ENCODE measurements at regions not wholly inside any gene's neighbourhood (a gene's known extent, or its start where the extent isn't known, plus 50 kb on each side); places are given as distances from the start of the nearest gene placed in this dataset.
"Not testable (repeated sequence)": the region's sequence is repeated elsewhere in the genome, so short reads cannot be mapped to it uniquely, and the experiment has no call there.

DNA sequence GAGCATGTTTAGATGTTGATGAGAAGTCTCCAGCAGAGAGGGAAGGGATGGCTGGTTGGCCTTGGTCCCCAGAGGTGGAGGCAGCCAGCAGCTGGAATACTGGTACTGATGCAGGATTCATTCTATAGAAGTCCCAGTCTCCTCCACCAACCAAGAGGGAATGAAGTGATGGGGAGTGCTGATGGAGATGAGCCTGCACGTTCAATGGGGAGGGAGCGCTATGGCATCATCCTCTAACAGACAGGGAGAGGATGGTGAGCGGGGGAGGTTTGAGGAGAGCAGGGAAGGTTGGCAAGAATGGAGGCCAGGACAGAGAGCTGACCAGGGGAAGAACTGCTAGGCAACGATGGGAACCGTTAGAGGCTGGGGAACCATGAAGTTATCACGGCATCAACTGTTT is 159.8 kb upstream of the MVB12B start:
- DNase-seq = no peak

DNA sequence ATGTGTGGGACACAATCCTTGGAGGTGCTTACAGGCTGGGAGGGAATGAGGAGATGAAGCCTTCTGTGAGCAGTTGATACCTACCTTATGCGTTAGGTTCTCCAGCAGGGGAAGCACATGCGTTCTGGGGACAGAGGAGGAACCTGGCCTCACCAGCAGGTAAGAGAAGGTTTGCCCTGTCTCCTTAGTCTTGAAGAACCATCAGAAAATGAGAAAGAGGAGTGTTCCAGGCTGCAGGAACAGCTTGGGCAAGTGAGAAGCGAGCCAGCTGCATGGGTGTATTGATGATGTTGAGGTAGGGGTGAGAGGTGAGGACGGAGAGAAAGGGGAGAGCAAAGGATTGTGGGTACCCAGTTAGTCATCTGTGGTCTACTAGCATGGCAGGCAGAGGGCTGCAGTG is 156.9 kb upstream of the MVB12B start:
- no peak for DNase-seq

DNA sequence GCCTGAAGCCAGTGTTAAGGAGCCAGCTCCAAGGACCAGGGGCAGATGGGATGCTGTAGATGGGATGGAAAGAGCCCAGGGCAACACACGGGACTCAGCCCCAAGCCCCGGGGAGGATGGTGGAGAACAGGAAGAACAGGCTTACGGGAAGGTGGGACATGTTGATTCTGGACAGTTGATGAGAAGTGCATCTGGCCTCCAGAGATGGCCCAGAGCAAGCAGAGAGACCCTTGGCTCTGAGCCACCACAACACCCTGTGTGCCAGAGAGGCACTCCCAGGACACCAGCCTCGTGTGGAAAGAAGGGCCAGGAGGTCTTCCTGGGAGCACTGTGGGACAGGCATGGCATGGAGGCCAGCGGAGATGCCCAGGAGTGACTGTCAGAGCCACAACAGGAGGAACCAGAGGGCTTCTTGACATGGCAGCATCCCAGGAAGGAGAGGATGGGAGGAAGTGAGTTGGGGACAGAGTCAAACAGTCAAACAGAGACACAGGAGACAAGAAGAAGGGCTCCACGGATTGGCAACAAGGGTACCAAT is 156.3 kb upstream of the MVB12B start:
- DNase-seq = no peak

DNA sequence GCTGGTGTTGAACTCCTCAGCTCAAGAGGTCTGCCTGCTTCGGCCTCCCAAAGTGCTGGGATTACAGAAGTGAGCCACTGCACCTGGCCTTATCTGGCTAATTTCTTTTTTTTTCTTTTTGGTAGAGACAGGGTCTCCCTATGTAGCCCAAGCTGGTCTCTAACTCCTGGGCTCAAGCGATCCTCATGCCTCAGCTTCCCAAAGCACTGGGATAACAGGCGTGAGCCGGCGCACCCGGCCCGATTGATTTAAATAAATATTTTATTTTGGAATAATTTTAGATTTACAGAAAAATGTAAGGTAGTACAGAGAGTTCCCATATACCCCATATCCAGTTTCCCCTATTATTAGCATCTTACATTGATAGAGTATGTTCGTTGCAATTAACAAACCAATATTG is 155.0 kb upstream of the MVB12B start:
- no peak for DNase-seq

DNA sequence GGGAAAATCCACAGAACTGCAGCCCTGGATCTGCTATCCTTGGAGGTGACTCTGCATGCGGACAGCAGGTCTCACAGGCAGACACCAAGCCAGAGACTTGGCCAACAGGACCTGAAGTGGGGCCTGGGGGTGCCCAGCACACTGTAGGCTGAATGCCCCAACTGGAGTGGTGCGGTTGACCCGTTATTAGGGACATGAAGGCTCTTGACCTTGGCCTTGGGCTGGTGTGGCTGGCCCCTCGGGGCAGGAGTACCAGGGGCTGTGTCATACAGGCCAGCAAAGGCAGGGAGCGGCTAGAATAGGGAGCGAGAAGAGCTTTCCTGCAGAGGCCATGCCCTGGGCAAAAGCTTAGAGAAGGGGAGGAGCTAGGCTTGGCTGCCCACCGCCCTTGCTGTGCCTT is 153.2 kb upstream of the MVB12B start:
- no peak for DNase-seq

DNA sequence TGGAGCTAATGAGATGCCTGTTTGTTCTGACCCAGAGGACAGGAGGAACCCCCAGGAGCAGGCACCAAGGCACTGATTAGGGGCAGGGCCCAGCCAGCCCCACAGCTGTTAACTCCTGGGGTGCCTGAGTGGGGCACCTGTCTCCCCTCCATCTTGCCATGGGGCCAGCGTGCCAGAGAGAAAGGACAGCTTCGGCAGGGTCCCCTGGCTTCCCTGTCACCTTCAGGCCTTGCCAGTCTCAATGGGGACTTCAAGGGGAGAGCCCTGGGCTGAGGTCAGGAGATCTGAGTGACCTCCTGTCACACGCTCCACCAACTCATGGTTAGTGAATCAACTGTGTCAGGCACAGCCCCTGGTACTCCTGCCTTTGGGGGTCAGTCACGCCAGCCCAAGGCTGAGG is 152.7 kb upstream of the MVB12B start:
- DNase-seq = no peak

DNA sequence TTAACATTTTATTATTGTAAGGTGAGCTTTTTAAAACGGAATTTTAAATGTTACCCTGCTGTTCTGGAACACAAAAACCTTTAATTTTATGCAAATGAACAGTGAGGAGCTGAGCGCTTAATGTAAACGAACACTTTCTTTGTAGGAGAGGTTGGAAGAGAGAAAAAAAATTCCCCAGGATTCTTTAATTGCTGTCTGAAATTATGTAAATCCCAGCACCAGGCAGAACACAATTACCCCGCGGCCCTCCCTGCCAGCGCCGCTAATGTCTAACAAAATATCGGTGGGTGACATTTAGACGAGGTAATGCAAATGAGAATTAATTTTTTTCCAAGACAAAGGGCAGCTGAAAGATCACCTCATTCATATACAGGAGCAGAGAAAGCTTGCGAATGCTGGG is 143.4 kb upstream of the MVB12B start:
- DNase-seq = no peak

DNA sequence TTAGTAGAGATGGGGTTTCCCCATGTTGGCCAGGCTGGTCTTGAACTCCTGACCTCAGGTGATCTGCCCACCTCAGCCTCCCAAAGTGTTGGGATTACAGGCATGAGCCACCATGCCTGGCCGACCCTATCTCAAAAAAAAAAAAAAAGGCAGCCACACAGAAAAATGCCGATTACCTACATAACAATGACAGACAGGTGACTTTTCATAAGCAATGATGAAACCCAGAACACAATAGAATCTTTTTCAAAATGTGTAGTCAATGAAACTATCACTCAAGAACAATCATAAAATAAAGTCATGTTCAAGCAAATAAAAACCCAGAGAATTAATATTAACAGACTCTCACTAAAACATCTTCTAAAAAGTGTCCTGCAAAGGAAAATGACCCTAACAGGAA is 135.6 kb upstream of the MVB12B start:
- DNase-seq = not testable (repeated sequence)

DNA sequence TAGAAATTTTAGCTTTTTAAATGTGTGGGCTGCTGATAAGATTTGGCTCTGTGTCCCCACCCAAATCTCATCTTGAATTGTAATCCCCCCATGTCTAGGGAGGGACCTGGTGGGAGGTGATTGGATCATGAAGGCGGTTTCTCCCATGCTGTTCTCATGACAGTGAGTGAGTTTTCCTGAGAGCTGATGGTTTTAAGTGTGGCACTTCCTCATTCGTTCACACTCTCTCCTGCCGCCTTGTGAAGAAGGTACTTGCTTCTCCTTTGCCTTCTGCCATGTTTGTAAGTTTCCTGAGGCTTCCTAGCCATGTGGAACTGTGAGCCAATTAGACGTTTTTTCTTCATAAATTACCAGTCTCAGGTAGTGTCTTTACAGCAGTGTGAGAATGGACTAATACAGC is 127.8 kb upstream of the MVB12B start:
- no peak for DNase-seq

DNA sequence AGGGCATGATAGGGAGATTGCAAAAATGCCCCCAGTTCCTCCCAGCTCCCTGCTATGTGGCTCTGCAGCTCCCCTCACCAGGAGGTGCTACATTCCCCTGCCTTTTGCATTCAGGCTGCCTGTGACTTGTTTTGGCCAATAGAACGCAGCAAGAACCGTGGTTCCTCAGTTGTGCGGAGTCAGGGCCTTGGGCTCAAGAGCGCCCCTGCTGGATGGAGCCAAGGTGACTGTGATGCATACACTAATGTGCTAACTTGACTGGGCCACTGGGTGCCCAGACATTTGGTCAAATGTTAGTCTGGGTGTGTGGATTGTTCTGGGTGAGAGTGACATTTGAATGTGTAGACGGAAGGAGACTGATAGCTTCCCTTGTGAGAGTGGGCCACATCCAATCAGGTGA is 123.3 kb upstream of the MVB12B start:
- no peak for DNase-seq

DNA sequence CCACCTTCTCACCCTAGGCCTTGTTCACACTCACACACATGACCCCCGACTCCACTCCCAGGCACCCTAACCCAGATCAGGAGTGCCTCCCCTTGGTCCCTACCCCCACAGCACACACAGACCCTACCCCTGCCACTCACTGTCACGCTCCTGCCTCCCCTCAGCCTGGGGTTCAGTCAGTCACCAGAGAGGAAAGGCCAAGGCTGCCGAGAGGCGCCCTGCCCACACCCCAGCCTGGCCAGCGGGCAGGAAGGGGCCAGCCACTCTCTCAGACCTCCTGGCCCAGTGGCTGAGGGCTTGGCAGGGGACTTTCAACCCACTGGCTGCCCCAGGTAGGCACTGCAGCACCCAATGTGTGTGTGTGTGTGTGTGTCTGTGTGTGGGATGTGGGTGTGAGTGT is 122.4 kb upstream of the MVB12B start:
- no peak for DNase-seq

DNA sequence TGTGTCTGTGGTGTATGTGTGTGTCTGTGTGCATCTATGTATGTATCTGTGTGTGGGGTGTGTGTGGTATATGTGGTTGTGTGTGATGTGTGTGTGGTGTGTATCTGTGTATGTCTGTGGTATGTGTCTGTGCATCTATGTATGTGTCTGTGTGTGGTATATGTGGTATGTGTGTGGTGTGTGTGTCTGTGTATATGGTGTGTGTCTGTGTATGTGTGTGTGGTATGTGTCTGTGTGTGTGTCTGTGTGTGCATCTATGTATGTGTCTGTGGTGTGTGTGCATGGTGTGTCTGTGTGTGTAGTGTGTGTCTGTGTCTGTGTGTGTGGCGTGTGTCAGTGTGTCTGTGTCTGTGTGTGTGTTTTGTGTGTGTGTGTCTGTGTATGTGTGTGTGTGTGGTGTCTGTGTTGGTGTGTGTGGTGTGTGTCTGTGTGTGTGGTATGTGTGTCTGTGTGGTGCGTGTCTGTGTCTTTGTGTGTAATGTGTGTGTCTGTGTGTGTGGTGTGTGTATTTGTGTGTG is 121.9 kb upstream of the MVB12B start:
- no peak for DNase-seq

DNA sequence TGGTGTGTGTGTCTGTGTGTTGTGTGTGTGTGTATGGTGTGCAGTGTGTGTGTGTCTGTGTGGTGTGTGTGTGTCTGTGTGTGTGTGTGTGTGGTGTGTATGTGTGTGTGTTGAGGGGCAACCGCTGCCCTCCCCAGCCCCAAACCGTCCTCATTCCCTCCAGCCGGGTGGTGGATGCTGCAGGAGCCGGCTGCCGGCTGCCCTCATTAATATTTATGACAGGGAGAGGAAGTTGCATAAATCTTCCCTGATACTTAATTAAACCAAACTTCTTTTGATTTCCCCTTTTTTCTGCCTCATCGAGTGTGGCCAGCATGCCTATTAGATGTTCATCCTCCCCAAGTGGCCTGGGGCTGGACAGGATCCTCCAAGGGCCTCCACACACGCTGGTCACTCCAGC is 121.4 kb upstream of the MVB12B start:
- no peak for DNase-seq

DNA sequence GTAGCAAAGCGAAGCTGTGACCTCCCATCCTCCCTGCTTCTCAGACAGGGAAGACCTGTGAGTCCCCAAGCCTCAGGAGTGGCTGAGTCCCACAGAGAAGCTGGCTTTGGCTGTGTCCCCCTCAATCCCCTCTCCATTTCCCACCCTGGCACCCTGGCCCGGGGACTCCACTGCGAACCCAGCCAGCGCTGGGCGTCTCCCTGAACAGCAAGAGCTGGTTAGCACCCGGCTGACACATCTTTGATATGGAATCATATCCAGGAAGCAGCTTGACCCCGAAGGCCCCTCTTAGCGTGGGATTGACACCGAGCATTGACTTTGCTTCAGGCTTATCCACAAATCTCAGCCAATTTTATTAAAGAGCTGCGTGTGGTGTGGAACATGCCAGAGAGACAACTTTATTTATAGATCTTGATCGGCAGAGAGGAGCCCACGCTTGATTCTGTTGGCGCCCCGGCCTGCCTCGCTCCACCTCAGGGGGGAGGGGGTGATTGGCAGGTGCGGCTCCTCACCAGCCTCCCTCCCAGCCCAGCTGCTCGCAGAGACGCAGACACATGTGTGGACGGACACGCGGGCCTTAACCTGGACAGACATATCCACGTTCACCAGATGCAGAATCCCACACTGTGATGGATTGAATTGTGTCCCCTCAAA is 120.7 kb upstream of the MVB12B start:
- DNase-seq = peak in 1 of 58 donors; percentile 57

DNA sequence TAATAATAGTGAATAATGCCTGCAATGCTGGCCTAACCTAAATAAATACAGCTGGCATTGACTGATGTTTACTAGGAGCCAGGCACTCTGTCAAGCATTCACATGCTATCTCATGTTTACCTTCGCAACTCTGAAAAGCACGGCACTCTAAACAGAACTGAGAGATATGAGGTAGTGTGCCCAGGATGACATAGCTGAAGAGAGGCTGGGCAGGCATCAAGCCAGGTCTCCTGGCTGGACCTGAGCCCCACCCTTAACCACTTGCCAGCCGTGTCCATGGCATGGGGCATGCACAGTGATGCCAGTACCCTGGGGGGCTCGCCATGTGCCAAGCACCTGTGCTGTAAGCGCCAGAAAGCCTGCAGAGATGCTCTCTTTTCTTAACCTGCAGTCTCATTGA is 119.4 kb upstream of the MVB12B start:
- no peak for DNase-seq

DNA sequence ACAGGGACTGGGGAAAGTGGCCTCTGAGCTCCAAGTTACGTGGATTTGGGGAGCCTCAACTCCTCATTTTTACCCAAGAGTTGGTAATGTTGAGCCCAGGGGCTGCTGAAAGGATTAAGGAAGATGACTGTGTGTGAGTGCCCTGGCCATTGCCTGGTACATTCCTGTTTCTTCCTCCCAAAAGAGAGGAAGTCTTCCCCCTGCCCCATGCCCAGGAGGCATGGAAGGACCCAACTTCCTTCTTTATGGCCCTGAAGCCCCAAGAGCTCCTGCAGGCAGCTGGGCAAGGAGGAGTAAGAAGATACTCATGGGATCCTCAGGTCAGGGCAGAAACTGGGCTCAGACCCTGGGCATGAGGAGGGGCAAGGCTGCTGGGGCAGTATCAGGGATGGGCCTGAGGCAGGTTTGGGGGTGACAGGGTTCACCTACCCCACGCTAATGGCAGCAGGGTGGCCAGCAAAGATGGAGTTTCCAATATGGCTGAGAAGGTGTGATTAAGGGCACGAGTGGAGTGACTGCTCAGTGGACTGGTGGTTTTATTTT is 118.3 kb upstream of the MVB12B start:
- DNase-seq = no peak

DNA sequence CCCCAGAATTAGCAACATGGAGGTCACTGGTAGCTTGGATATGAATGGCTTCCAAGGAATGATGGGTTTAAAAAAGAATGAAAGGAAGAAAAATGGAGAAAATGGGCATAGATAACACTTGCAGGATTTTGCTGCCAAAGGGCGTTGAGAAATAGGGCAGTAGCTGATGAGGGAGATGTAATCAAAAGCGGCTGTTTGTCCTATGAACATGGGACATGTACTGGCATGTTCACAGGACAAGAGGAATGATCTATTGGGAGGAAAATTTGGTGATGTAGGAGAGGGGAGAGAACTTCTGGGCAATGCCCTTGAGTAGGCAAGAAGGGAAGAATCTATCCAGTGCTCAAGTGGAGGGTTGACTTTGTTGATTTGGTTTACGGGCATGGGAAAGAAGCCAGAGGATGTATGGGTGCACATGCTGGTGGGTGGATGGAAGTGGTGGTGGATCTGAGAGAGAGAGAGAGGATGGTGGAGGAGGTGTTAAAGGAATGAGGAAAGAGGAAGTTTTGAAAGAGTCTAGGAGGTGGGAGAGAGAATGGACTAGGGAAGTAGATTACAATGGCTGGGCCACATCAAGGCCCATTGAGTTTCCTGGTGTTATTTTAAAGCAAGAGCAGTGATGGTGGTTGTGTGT is 115.1 kb upstream of the MVB12B start:
- no peak for DNase-seq

DNA sequence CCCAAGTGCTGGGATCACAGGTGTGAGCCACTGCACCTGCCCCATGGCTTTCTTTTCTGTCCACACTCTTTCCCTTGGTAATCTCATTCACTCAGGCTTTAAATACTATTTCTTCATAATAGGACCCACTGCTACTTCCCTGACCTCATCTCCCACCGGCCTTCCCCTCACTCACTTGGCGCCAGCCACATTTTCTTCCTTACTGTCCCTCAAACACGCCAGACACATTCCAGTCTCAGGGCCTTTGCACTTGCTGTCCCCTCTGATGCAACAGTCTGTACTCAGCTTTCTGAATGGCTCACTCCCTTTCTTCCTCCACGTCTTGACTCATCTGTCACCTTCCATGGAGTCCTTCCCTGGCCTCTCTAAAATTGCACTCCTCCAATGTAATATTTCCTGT is 111.1 kb upstream of the MVB12B start:
- DNase-seq = no peak

DNA sequence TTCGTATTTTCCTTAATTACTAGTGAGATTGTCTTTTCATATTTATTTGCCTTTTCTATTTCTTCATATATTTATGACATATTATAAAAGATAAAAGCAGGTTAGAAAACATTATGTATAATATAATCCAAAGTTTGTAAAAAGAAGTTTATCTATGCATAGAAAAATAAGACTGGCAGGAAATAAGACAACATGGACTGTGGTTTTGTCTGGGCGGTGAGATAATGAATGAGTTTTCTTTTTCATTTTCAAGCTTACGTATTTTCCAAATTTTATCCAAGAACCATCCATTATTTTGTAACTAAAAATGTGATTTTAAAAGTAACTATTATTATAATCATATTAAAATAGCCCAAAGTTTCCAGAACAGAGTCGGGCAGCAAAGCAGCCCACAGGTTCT is 109.8 kb upstream of the MVB12B start:
- no peak for DNase-seq

DNA sequence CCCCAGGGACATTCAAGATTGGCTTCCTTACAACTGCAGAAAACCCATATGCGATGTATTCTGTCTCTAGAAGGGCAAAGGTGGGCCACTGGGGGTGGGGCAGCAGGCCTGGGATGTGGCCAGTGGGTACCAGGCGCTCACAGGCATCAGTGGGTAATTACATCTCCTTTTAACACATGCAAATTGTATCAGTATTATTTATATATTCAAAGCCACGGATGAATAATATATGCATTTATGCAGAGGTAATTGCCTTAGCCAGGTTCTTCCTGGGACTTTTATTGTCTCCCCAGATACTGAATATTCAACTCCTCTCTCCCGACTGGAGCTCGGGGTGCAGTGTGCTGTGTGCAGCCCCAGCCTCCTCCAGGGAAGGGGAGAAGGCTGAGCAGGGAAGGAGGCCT is 109.4 kb upstream of the MVB12B start:
- no peak for DNase-seq

DNA sequence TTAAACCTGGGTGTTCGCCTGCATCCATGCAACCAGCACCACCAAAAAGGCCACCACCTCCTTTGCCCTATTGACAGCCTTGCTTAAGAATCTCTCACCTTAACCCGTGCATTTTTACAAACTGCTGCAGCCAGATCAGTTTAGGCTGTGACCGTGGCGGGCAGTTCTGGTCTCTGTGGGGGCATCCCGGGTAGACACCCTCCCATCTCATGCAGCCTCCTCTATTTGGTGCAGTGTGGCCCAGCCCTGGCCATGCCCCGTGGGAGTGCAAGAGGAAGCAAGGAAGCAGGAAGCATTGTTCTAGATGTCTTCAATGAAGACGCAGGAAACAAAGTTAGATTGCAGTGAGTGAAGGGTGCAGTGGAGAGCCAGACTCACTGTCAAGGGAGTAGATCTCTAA is 108.8 kb upstream of the MVB12B start:
- DNase-seq = no peak

DNA sequence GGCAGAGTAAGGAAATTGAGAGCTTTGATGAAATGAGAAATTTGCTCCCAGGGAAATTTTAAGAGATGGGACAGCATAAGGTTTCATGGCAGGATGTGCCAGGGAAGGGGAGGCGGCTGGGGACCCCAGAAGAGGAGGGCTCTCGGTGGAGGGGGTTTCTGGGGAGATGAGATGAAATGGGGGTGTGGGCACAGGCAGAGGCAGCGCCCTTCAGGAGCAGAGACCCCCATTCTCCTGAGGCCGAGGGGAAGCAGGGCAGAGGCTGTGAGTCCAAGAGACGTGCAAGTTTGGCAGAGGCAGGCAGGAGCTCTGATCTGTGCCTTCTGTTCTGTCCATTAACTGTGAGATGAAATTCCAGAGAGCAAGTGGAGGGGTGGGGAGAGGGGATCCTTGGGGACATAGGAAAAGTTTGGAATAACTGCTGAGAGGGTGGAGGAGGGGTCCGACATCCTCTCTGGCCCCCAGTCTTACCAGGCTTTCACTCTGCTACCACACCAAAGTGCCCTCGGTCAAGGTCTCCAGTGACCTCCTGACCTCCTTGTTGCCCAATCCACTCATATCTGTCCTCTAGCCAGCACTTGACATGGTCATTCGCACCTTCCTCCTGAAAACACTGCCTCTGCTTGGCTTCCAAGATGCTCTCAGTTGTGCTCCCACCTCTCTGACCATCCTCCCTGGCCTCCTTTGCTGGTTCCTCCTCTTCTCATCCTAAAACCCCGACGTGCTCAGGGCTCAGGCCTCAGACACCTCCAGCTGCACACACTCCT is 108.1 kb upstream of the MVB12B start:
- no peak for DNase-seq
